Tibial artery (tissue), 4 donors: ENCODE measurements at regions not wholly inside any gene's neighbourhood (a gene's known extent, or its start where the extent isn't known, plus 50 kb on each side); places are given as distances from the start of the nearest gene placed in this dataset.

ENCODE experiments used
- DNase-seq, 2 donors: peaks; one replicate each; pipeline ENCODE4 v3.0.0-alpha.2; 2019
- H3K27ac ChIP-seq, 2 donors: fragments of 200-600 bp; sonication (generic) in 1 of 2; 1 replicate in 1 of 2; 2 replicates in 1 of 2; pipeline ENCODE4 v1.5.1; 2018 to 2019; ENCODE audit warnings: mild to moderate bottlenecking in 1 of 2
- H3K27me3 ChIP-seq, 2 donors: fragments of 200-600 bp; sonication (generic) in 1 of 2; one replicate each; pipeline versions ENCODE4 v1.5.1 to v1.6.0; 2016 to 2019
- H3K36me3 ChIP-seq, 3 donors: fragments of 200-600 bp; sonication (generic) in 2 of 3; one replicate each; pipeline ENCODE4 v1.5.1; 2016 to 2019; ENCODE audit warnings: mild to moderate bottlenecking in 2 of 3
- H3K4me1 ChIP-seq, 4 donors: fragments of 200-600 bp; sonication (generic) in 2 of 4; 1 replicate in 3 of 4; 2 replicates in 1 of 4; pipeline ENCODE4 v1.5.1; 2016 to 2019
- H3K4me3 ChIP-seq, 2 donors: fragments of 200-600 bp; sonication (generic) in 1 of 2; 1 replicate in 1 of 2; 2 replicates in 1 of 2; pipeline ENCODE4 v1.5.1; 2018 to 2019; ENCODE audit warnings: mild to moderate bottlenecking in 2 of 2
- H3K9me3 ChIP-seq, 3 donors: fragments of 200-600 bp; sonication (generic) in 1 of 3; one replicate each; pipeline ENCODE4 v1.5.1; 2016 to 2019
- intact Hi-C: fragments of 100-400 bp; cut with DNase I; formaldehyde crosslinking; loops from one replicate; pipeline ENCODE4 v1.15.0; 2023; ENCODE audit warnings: low total_unique reads
- TF ChIP-seq, protein P1 (sequence below), 2 experiments: fragments of 200-600 bp in 1 of 2; fragments of 450-650 bp in 1 of 2; IDR thresholded peaks; one replicate each; pipeline ENCODE4 v1.5.1; 2017 to 2019; ENCODE audit warnings: antibody characterized with exemption in 2 of 2, mild to moderate bottlenecking in 1 of 2, moderate library complexity in 1 of 2

- Histone ChIP-seq H3K36me3 (no peaks in the 10 kb centered on the region), H3K27me3 (no peaks in the 10 kb centered on the region), H3K4me3 (no peak overlapping the region), H3K4me1 (peaks cover 0 to 24% (median 19%) of the 10 kb centered on the region in 4 donors), H3K9me3 (no peaks in the 10 kb centered on the region), H3K27ac (no peak overlapping the region)
- intact Hi-C loops = no loop called here
- DNase-seq = no peak
- TF ChIP-seq, protein P1, sequence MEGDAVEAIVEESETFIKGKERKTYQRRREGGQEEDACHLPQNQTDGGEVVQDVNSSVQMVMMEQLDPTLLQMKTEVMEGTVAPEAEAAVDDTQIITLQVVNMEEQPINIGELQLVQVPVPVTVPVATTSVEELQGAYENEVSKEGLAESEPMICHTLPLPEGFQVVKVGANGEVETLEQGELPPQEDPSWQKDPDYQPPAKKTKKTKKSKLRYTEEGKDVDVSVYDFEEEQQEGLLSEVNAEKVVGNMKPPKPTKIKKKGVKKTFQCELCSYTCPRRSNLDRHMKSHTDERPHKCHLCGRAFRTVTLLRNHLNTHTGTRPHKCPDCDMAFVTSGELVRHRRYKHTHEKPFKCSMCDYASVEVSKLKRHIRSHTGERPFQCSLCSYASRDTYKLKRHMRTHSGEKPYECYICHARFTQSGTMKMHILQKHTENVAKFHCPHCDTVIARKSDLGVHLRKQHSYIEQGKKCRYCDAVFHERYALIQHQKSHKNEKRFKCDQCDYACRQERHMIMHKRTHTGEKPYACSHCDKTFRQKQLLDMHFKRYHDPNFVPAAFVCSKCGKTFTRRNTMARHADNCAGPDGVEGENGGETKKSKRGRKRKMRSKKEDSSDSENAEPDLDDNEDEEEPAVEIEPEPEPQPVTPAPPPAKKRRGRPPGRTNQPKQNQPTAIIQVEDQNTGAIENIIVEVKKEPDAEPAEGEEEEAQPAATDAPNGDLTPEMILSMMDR (IDR thresholded peaks at IDR 0.05) = no peak
These were observed 55.6 kb upstream of the CD34 start for GRCh38 chr1:207966521-207966920.

- no peak overlapping the region for H3K27ac ChIP-seq
- H3K4me1 ChIP-seq = peaks cover 0 to 24% (median 19%) of the 10 kb centered on the region in 4 donors
- intact Hi-C loops = no loop called here
- TF ChIP-seq, protein P1 (IDR thresholded peaks at IDR 0.05) = no peak
- H3K9me3 ChIP-seq = no peaks in the 10 kb centered on the region
- no peaks in the 10 kb centered on the region for H3K27me3 ChIP-seq
- DNase-seq = no peak
- H3K36me3 ChIP-seq = no peaks in the 10 kb centered on the region
- no peak overlapping the region for H3K4me3 ChIP-seq
These were observed 54.8 kb upstream of the CD34 start for GRCh38 chr1:207965392-207966387.

GRCh38 chr1:207964195-207964966, 53.5 kb upstream of the CD34 start:
- Histone ChIP-seq H3K27me3 (no peaks in the 10 kb centered on the region), H3K27ac (peak overlapping the region; percentile 90 to 96), H3K36me3 (no peaks in the 10 kb centered on the region), H3K9me3 (no peaks in the 10 kb centered on the region), H3K4me1 (peaks cover 0 to 36% (median 26%) of the 10 kb centered on the region in 4 donors), H3K4me3 (peak overlapping the region; percentile 61 to 71)
- intact Hi-C loops = loop anchor here (5.0 kb wide), 1 partner anchor 137 kb away; no protein-coding TSS in a partner anchor
- DNase-seq = no peak
- TF ChIP-seq, protein P1 (IDR thresholded peaks at IDR 0.05) = no peak

- Histone ChIP-seq H3K27ac (peak overlapping the region; percentile 90 to 96), H3K9me3 (no peaks in the 10 kb centered on the region), H3K36me3 (no peaks in the 10 kb centered on the region), H3K27me3 (no peaks in the 10 kb centered on the region), H3K4me1 (peaks cover 0 to 41% (median 31%) of the 10 kb centered on the region in 4 donors), H3K4me3 (peak overlapping the region; percentile 61 to 71)
- TF ChIP-seq, protein P1 (IDR thresholded peaks at IDR 0.05) = peak; percentile 99 to 100
- DNase-seq = peak; percentile 86 to 94
- intact Hi-C loops = loop anchor here (2.0 to 5.0 kb wide), 2 partner anchors 79 to 136 kb away; no protein-coding TSS in a partner anchor
These were observed 52.7 kb upstream of the CD34 start for GRCh38 chr1:207963427-207964194.
